Karpas-422 (cell line): ENCODE measurements at regions not wholly inside any gene's neighbourhood (a gene's known extent, or its start where the extent isn't known, plus 50 kb on each side); places are given as distances from the start of the nearest gene placed in this dataset.

Source experiments
- DNase-seq: peaks from one replicate; pipeline ENCODE4 v3.0.0-alpha.2; 2015
- H2AFZ ChIP-seq: fragments of 200-600 bp; sonication (generic); 2 replicates; pipeline ENCODE4 v1.6.1; 2014; ENCODE audit warnings: antibody characterized with exemption, low read length, mixed read lengths
- H3K27ac ChIP-seq: fragments of 200-600 bp; sonication (generic); 2 replicates; pipeline ENCODE4 v1.5.1; 2014; ENCODE audit warnings: mild to moderate bottlenecking, low read length, moderate library complexity
- H3K27me3 ChIP-seq: fragments of 200-600 bp; sonication (generic); 2 replicates; pipeline ENCODE4 v1.6.1; 2014; ENCODE audit warnings: low read length, mixed read lengths
- H3K36me3 ChIP-seq: fragments of 200-600 bp; sonication (generic); 2 replicates; pipeline ENCODE4 v1.6.1; 2014; ENCODE audit warnings: low read length, mixed read lengths; ENCODE audit not compliant: insufficient read depth
- H3K4me1 ChIP-seq: fragments of 200-600 bp; sonication (generic); 2 replicates; pipeline ENCODE4 v1.6.1; 2014; ENCODE audit warnings: mild to moderate bottlenecking, low read length, mixed read lengths
- H3K4me2 ChIP-seq: fragments of 200-600 bp; sonication (generic); 2 replicates; pipeline ENCODE4 v1.6.1; 2014; ENCODE audit warnings: low read length, low read depth, mild to moderate bottlenecking; ENCODE audit not compliant: poor library complexity, severe bottlenecking
- H3K4me3 ChIP-seq: fragments of 200-600 bp; sonication (generic); 2 replicates; pipeline ENCODE4 v1.5.1; 2014; ENCODE audit warnings: mild to moderate bottlenecking, antibody characterized with exemption, low read length, mixed read lengths
- H3K79me2 ChIP-seq: fragments of 200-600 bp; sonication (generic); 2 replicates; pipeline ENCODE4 v1.6.1; 2014; ENCODE audit warnings: mild to moderate bottlenecking, low read length, mixed read lengths
- H3K9ac ChIP-seq: fragments of 200-600 bp; sonication (generic); 2 replicates; pipeline ENCODE4 v1.6.0; 2014; ENCODE audit warnings: low read length
- H3K9me2 ChIP-seq: fragments of 200-600 bp; sonication (generic), shearing (Covaris generic); replicated peaks from 2 replicates; pipeline ENCODE4 v1.6.0; 2014; ENCODE audit warnings: mild to moderate bottlenecking, low read length, moderate library complexity; ENCODE audit not compliant: insufficient read depth
- H3K9me3 ChIP-seq: fragments of 300-700, 200-600 bp; sonication (generic); 2 replicates; pipeline ENCODE4 v1.6.1; 2014; ENCODE audit warnings: low read length, mixed read lengths
- H4K20me1 ChIP-seq: fragments of 200-600 bp; sonication (generic); 2 replicates; pipeline ENCODE4 v1.6.1; 2014; ENCODE audit warnings: mild to moderate bottlenecking, antibody characterized with exemption, low read length, low read depth; ENCODE audit not compliant: insufficient read depth

GRCh38 chr5:56557198-56557597, 258.2 kb upstream of the MAP3K1 start:
- Histone ChIP-seq H3K27ac (no peak overlapping the region), H3K4me2 (no peak overlapping the region), H3K9me3 (no peaks in the 10 kb centered on the region), H4K20me1 (no peaks in the 10 kb centered on the region), H3K4me3 (no peak overlapping the region), H3K79me2 (no peaks in the 10 kb centered on the region), H3K4me1 (no peaks in the 10 kb centered on the region), H3K9ac (no peak overlapping the region), H3K9me2 (no peaks in the 10 kb centered on the region), H3K27me3 (no peaks in the 10 kb centered on the region), H2AFZ (no peak overlapping the region), H3K36me3 (no peaks in the 10 kb centered on the region)
- no peak for DNase-seq

- Histone ChIP-seq H3K9me2 (no peaks in the 10 kb centered on the region), H3K79me2 (no peaks in the 10 kb centered on the region), H3K4me2 (no peak overlapping the region), H3K4me1 (no peaks in the 10 kb centered on the region), H3K9ac (no peak overlapping the region), H4K20me1 (no peaks in the 10 kb centered on the region), H2AFZ (no peak overlapping the region), H3K27ac (no peak overlapping the region), H3K4me3 (no peak overlapping the region), H3K36me3 (no peaks in the 10 kb centered on the region), H3K9me3 (no peaks in the 10 kb centered on the region), H3K27me3 (no peaks in the 10 kb centered on the region)
- no peak for DNase-seq
Observed at GRCh38 chr5:56552612-56553268, 262.6 kb upstream of the MAP3K1 start.

- Histone ChIP-seq H3K4me2 (no peak overlapping the region), H2AFZ (no peak overlapping the region), H3K4me1 (no peaks in the 10 kb centered on the region), H3K79me2 (no peaks in the 10 kb centered on the region), H3K27ac (no peak overlapping the region), H4K20me1 (no peaks in the 10 kb centered on the region), H3K9ac (no peak overlapping the region), H3K27me3 (no peaks in the 10 kb centered on the region), H3K9me3 (no peaks in the 10 kb centered on the region), H3K4me3 (no peak overlapping the region), H3K36me3 (no peaks in the 10 kb centered on the region), H3K9me2 (no peaks in the 10 kb centered on the region)
- no peak for DNase-seq
Observed at GRCh38 chr5:56550227-56550626, 265.1 kb upstream of the MAP3K1 start.

- Histone ChIP-seq H3K4me3 (no peak overlapping the region), H3K4me2 (no peak overlapping the region)
- no peak for DNase-seq
Observed at GRCh38 chr5:56549096-56549886, 266.1 kb upstream of the MAP3K1 start.

GRCh38 chr5:56545016-56545415, 270.3 kb upstream of the MAP3K1 start:
- Histone ChIP-seq H3K27ac (no peak overlapping the region), H3K9me3 (no peaks in the 10 kb centered on the region), H3K4me3 (no peak overlapping the region), H4K20me1 (no peaks in the 10 kb centered on the region), H3K79me2 (no peaks in the 10 kb centered on the region), H3K9me2 (no peaks in the 10 kb centered on the region), H3K36me3 (no peaks in the 10 kb centered on the region), H3K27me3 (no peaks in the 10 kb centered on the region), H3K9ac (no peak overlapping the region), H3K4me1 (peaks cover 19% of the 10 kb centered on the region), H2AFZ (no peak overlapping the region), H3K4me2 (no peak overlapping the region)
- no peak for DNase-seq

More at GRCh38 chr5:56549096-56549886, 266.1 kb upstream of the MAP3K1 start:
- Histone ChIP-seq H3K9me2 (no peaks in the 10 kb centered on the region), H3K9ac (no peak overlapping the region), H3K27me3 (no peaks in the 10 kb centered on the region), H4K20me1 (no peaks in the 10 kb centered on the region), H3K9me3 (no peaks in the 10 kb centered on the region), H2AFZ (no peak overlapping the region), H3K4me1 (no peaks in the 10 kb centered on the region), H3K36me3 (no peaks in the 10 kb centered on the region), H3K79me2 (no peaks in the 10 kb centered on the region), H3K27ac (no peak overlapping the region)

GRCh38 chr5:56543441-56544388, 271.6 kb upstream of the MAP3K1 start:
- H3K27me3 ChIP-seq, result no peaks in the 10 kb centered on the region
- H4K20me1 ChIP-seq, result no peaks in the 10 kb centered on the region
- H3K9ac ChIP-seq, result no peak overlapping the region
- H3K27ac ChIP-seq, result no peak overlapping the region
- no peaks in the 10 kb centered on the region for H3K9me3 ChIP-seq
- no peak overlapping the region for H2AFZ ChIP-seq
- H3K4me3 ChIP-seq, result no peak overlapping the region
- no peak overlapping the region for H3K4me2 ChIP-seq
- no peaks in the 10 kb centered on the region for H3K9me2 ChIP-seq
- no peak for DNase-seq
- no peaks in the 10 kb centered on the region for H3K36me3 ChIP-seq
- H3K79me2 ChIP-seq, result no peaks in the 10 kb centered on the region
- peaks cover 19% of the 10 kb centered on the region for H3K4me1 ChIP-seq

GRCh38 chr5:56540266-56540665, 275.1 kb upstream of the MAP3K1 start:
- no peaks in the 10 kb centered on the region for H3K79me2 ChIP-seq
- no peaks in the 10 kb centered on the region for H4K20me1 ChIP-seq
- H3K4me1 ChIP-seq, result peaks cover 19% of the 10 kb centered on the region
- no peak overlapping the region for H2AFZ ChIP-seq
- no peak overlapping the region for H3K27ac ChIP-seq
- H3K9ac ChIP-seq, result no peak overlapping the region
- H3K4me2 ChIP-seq, result no peak overlapping the region
- no peaks in the 10 kb centered on the region for H3K27me3 ChIP-seq
- no peaks in the 10 kb centered on the region for H3K9me3 ChIP-seq
- no peaks in the 10 kb centered on the region for H3K9me2 ChIP-seq
- no peak for DNase-seq
- no peak overlapping the region for H3K4me3 ChIP-seq
- H3K36me3 ChIP-seq, result no peaks in the 10 kb centered on the region

- Histone ChIP-seq H3K27me3 (no peaks in the 10 kb centered on the region), H3K27ac (no peak overlapping the region), H3K4me1 (peaks cover 14% of the 10 kb centered on the region), H2AFZ (no peak overlapping the region), H3K36me3 (no peaks in the 10 kb centered on the region), H3K9ac (no peak overlapping the region), H3K9me2 (no peaks in the 10 kb centered on the region), H3K4me3 (no peak overlapping the region), H3K4me2 (no peak overlapping the region), H4K20me1 (no peaks in the 10 kb centered on the region), H3K9me3 (no peaks in the 10 kb centered on the region), H3K79me2 (no peaks in the 10 kb centered on the region)
- no peak for DNase-seq
Observed at GRCh38 chr5:56538580-56538979, 276.8 kb upstream of the MAP3K1 start.
